ENCODE measurements at regions not wholly inside any gene's neighbourhood (a gene's known extent, or its start where the extent isn't known, plus 50 kb on each side); places are given as distances from the start of the nearest gene placed in this dataset.
A peak's percentile ranks its signal among the peaks of the same experiment; 100 is the strongest.
"Not testable (repeated sequence)": the region's sequence is repeated elsewhere in the genome, so short reads cannot be mapped to it uniquely, and the experiment has no call there.

GRCh38 chr12:24688601-24689000, 260.3 kb downstream of the BCAT1 start:
- DNase-seq (ENCODE audit: insufficient read length, low spot score) (no peak), FAIRE-seq (peak; percentile 42)

DNA sequence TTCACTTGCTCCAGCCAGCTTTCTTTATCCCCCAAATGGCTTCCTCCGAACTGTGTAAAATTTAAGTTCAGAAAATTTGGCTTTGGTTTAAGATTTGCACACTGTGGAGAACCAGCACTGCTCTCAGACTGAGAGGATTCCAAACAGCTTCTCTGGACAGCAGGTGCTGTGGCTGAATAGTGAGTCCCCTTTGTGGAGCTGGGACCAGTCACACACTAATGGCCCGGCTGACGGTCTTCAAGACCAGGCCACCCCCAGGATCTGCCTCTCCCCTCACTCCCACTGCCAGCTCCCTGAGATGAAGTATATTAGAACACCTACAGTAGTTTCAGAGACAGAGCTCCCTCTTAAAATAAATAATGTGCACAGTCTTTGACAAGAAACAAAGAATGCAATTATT, 267.3 kb downstream of the BCAT1 start:
- DNase-seq (ENCODE audit: insufficient read length, low spot score) (no peak), FAIRE-seq (no peak)

- FAIRE-seq (no peak), DNase-seq (ENCODE audit: insufficient read length, low spot score) (no peak)
Measured at GRCh38 chr12:24679126-24679525, 269.8 kb downstream of the BCAT1 start.

DNA sequence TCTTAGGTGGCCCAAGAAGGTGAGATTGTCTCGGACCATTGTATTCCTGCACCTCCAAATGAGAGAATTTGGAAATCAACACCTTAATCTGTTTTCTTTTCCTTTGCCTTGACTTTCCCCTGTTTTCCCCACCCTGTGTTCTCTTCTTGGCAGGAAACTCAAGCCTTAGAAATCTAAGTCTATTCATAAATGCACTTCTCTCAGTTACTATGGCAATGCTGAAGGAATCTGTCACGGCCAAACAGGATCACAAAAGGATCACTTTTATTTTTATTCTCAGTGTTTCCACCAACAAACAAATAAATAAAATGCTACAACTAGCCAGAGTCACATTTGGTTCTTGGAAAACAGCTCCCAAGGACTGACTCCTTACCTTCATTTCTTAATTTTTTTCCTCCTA, 270.5 kb downstream of the BCAT1 start:
- DNase-seq (ENCODE audit: insufficient read length, low spot score) (no peak), FAIRE-seq (no peak)

DNA sequence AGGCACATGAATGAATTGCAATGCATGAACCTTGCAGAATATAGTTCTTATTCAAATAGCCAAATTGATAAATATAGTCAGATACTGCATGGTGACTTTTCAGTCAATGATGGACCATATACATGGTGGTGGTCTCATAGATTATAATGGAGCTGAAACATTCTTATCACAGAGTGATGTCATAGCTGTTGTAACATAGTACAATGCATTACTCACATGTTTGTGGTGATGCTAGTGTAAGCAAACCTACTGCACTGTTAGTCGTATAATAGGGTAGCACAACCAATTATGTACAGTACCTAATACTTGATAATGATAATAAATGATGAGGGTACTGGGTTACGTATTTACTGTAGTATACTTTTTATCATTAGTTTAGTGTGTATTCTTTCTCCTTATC, 280.3 kb downstream of the BCAT1 start:
- FAIRE-seq (peak; percentile 69), DNase-seq (ENCODE audit: insufficient read length, low spot score) (no peak)

- FAIRE-seq = no peak
- DNase-seq (ENCODE audit: insufficient read length, low spot score) = no peak
Measured at GRCh38 chr12:24664161-24664880, 284.6 kb downstream of the BCAT1 start.

DNA sequence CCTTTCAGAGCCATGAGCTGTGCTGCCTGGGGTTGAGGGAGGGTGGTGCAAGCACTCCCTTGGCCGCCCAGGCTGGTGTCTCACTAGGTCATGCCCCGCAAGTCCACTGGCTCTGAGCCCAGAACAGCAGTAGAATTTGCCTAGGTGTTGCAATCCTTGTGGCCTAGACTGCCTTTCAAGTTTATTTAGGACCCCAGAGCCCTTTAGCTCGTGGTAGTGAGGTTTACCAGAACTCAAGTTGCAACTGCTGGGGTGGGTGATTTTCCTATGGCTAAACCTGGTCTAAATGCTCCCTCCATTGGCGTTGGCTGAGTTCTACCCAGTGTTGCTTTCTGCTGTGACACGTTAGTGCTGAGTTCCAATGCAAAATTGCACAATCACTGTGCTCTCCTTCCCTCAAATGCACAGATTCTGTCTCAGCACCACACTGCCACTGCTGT, 287.2 kb downstream of the BCAT1 start:
- no peak for FAIRE-seq
- no peak for DNase-seq (ENCODE audit: insufficient read length, low spot score)

DNA sequence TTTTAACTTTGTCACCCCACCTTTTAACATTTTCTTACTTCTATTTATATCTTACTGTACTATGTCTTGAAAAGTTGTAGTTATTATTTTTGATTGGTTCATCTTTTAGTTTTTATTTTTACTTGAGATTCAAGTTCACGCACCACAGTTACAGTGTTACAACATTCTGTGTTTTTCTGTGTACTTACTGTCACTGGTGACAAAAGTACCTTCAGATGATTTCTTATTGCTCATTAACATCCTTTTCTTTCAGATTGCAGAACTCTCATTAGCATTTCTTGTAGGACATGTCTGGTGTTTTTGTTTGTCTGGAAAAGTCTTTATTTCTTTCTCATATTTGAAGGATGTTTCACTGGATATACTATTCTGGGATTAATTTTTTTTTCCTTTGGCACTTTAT, 289.9 kb downstream of the BCAT1 start:
- FAIRE-seq (no peak), DNase-seq (ENCODE audit: insufficient read length, low spot score) (no peak)

GRCh38 chr12:24654344-24654743, 294.6 kb downstream of the BCAT1 start:
- FAIRE-seq; DNase-seq (ENCODE audit: insufficient read length, low spot score): not testable (repeated sequence)

- DNase-seq (ENCODE audit: insufficient read length, low spot score) (no peak), FAIRE-seq (peak; percentile 36)
Measured at GRCh38 chr12:24649634-24650033, 299.3 kb downstream of the BCAT1 start.

GRCh38 chr12:24649209-24649608, 299.7 kb downstream of the BCAT1 start:
- FAIRE-seq (no peak), DNase-seq (ENCODE audit: insufficient read length, low spot score) (no peak)

DNA sequence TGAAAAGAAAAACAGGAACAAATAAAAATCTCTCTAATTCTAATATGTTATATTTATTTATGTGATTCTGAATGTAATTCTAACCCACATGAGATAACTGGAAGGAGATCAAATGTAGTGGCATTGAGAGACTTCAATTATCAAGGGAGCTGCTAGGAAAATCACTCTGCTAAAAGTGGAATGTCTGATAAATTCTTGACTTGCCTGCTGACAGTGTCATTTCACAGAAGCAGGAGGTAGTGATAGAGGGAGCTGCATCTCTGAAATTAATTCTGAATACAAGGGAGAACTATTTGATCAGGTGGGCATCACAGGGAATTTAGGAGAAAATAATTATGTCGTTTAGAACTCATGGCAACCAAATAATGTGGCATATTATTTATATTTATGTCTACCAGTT, 303.6 kb downstream of the BCAT1 start:
- DNase-seq (ENCODE audit: insufficient read length, low spot score) (no peak), FAIRE-seq (no peak)

- no peak for FAIRE-seq
Measured at GRCh38 chr12:24643120-24644119, 305.5 kb downstream of the BCAT1 start.

GRCh38 chr12:24639641-24640040, 309.3 kb downstream of the BCAT1 start:
- no peak for FAIRE-seq
- no peak for DNase-seq (ENCODE audit: insufficient read length, low spot score)

More at GRCh38 chr12:24643120-24644119, 305.5 kb downstream of the BCAT1 start:
- DNase-seq (ENCODE audit: insufficient read length, low spot score) = no peak

DNA sequence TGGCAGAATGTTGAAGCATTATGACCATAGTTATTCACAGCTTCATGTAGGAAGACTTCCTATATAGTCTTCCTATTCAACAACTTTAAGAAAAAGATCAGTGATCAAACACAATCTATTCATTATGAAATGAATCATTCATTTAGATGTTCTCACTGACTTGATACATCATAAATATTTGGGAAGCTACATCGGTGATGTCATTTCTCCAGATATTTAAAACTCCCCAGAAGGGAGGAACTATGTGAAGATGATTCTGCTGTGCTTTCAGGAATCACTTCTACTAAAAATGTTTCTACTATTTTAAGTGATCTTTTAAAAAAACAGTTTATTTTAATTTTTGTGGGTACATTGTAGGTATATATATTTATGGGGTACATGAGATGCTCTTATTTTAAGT, 316.4 kb downstream of the BCAT1 start:
- no peak for FAIRE-seq

DNA sequence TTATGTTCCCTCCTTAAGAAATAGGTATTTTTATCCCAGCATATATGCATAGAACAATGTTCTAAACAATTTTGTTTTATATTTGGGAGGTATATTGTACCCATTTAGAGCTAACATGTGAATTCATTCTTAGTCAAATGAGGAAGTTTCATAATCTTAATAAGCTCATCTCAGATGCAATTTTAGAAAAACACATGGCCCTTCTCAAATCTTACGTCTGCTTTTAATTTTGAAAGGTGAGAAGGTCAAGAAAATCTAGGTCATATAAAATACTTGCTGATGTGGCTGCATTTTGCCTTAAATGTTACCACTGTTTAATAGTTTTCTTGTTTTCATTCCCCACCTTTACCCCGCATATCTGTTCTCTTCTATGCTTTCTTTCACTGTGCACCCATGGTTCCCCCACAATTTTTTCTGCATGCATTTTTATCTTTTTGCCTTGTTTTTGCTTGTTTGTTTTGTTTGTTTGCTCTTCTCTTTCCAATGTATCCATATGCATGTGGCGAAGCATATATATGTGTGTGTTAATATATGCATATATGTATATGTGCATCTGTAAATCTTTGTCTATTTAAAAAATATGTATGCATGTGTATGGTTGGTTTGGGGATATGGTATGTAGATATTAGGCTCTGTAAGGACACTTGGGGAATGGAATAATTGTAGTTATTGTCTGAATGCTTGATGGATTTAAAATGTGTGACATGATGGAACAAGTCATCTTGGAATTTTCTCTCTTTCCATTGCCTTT, 317.1 kb downstream of the BCAT1 start:
- no peak for FAIRE-seq
- DNase-seq (ENCODE audit: insufficient read length, low spot score) = no peak

More for the DNA sequence above, 316.4 kb downstream of the BCAT1 start:
- DNase-seq (ENCODE audit: insufficient read length, low spot score) = no peak

DNA sequence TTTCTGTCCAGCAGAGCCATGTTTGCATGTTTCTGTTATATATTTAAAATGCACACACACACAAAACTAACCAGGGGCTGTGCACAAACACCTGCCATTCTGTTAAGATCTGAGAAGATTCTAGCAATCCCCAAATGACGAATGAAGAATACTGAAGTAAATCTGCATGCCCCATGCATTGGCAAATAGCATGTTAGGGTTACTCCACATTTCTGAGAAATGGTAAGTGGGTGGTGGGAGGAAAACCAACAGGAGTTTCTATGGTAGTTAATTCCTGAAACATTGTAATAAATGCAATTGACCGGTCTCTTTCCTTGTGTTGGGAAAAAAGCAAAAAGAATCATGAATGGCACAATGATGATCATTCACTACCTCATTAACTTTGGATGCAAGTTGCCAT, 318.0 kb downstream of the BCAT1 start:
- FAIRE-seq = no peak
- no peak for DNase-seq (ENCODE audit: insufficient read length, low spot score)

DNA sequence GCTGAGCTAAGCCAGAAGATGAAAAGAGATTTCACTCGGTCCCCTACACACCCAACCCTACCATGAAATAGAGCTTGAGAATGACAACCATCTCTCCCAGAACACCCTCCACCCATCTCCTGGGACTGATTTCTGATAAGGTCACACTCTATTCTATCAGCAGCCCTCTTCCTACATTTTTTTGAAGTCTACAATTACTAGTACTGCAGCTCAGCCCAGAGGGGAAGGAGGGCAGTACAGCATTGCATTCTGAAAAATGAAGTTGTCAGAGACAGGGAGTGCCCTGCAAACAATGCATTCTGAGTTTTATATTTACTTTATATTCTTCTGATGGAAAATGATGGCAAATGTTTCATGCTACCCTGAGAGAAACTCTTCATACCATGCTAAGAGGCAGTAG, 318.5 kb downstream of the BCAT1 start:
- no peak for DNase-seq (ENCODE audit: insufficient read length, low spot score)
- no peak for FAIRE-seq

DNA sequence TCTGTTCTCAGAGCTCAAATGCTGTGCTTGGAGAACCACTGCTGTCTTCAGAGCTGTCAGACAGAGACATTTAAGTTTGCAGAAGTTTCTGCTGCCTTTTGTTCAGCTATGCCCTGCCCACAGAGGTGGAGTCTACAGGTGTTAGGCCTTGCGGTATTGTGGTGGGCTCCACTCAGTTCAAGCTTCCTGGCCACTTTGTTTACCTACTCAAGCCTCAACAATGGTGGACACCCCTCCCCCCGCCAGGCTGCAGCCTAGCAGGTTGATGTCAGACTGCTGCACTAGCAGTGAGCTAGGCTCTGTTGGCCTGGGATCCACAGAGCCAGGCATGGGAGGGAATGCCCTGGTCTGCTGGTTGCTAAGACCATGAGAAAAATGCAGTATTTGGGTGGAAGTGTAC, 323.8 kb downstream of the BCAT1 start:
- DNase-seq (ENCODE audit: insufficient read length, low spot score) (no peak), FAIRE-seq (no peak)

DNA sequence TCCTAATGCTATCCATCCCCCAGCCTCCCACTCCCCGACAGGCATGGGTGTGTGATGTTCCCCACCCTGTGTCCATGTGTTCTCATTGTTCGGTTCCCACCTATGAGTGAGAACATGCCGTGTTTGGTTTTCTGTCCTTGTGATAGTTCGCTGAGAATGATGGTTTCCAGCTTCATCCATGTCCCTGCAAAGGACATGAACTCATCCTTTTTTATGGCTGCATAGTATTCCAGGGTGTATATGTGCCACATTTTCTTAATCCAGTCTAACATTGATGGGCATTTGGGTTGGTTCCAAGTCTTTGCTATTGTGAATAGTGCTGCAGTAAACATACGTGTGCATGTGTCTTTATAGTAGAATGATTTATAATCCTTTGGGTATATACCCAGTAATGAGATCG, 328.9 kb downstream of the BCAT1 start:
- FAIRE-seq = not testable (repeated sequence)

GRCh38 chr12:24617471-24617870, 331.4 kb downstream of the BCAT1 start:
- DNase-seq (ENCODE audit: insufficient read length, low spot score) (no peak), FAIRE-seq (peak; percentile 48)

More for the DNA sequence above, 328.9 kb downstream of the BCAT1 start:
- not testable (repeated sequence) for DNase-seq (ENCODE audit: insufficient read length, low spot score)

Data from HTR-8/SVneo (cell line).